Activated CD4-positive, CD25-positive, alpha-beta regulatory T cell treated with anti-CD3 and anti-CD28 coated beads, Interleukin-2, amount 50 U/mL, for 24 hours (primary cell): ENCODE measurements at regions not wholly inside any gene's neighbourhood (a gene's known extent, or its start where the extent isn't known, plus 50 kb on each side); places are given as distances from the start of the nearest gene placed in this dataset.
"Not testable (repeated sequence)": the region's sequence is repeated elsewhere in the genome, so short reads cannot be mapped to it uniquely, and the experiment has no call there.

Source experiments
- ATAC-seq, 2 donors: fragments of 150-1000 bp; cut with Tn5 transposase; one replicate each; pipeline ENCODE4 v1.10.0; 2021; ENCODE audit warnings: mild to moderate bottlenecking in 1 of 2, moderate library complexity in 1 of 2

DNA sequence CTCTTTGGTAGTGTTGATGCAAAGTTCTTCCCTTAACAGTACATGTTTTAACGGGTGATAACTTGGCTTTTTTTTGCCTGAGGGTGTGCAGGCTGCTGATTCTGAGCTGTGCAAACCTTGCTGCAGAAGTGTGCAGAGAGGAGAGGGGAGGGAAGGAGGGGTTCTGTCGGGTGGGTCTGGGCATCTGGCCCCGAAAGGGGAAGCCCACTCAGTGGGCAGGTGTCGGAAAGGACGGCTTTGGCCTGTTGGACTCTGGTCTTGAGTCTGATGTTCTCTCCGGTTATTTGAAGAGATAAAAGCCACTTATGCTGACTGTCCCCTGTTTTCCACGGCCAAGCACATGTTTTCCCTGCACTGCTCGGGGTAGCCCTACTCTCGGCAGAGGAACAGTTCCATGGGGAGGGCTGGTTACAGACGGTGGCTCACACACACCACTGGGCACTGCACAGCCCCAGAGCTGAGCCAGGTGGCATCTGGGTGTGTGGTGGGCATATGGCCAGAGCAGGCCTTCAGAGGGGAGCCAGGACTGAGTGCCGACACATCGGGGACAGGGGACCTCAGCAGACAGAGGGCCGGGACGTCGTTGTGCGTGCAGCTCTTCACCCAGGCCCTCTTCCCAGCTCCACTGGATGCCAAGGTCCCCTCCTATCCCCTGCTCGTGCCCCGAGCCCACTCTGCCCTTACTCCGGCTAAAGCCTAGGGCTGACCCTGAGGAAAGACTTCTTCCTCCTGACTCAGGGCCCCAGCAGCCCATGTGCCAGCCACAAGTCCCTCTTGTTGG, 93.2 kb downstream of the TEX29 start:
- ATAC-seq: no peak

DNA sequence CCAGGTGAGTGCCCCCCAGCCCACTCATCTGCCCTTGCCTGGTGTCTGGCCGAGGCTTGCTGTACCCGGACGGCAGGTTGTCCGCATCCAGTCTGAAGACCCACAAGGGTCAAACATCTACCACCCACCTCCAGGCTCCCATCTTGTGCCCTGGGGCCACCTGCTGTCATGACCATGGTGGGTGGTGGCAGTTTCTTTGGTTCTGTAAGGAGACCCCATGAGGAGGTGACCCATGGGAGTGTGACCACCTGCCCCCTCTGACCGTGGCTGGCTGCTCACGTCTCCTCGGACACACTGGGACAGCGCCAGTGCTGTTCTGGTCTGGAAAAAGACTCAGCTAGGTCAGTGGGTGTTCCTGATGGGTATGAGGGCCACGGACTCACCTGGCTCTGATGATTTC, 93.9 kb downstream of the TEX29 start:
- no peak for ATAC-seq

DNA sequence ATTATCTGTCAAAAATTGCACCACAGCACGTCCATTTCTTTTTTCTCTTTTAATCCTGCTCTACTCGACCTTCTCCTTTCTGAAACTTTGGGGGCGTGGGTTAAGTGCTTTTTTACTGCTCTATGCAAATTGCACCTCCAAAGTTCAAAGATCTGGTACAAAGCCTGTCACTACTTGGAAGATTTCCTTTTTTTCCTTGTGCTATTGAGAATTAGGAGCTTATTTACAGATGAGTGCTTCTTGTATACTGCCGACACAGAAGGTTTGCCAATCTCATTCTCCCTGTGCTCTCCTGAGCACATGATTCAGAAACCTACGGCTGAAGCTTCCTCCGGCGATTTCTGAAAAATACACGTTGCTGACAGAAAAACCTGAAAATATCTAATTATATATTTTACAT, 94.8 kb downstream of the TEX29 start:
- no peak for ATAC-seq

DNA sequence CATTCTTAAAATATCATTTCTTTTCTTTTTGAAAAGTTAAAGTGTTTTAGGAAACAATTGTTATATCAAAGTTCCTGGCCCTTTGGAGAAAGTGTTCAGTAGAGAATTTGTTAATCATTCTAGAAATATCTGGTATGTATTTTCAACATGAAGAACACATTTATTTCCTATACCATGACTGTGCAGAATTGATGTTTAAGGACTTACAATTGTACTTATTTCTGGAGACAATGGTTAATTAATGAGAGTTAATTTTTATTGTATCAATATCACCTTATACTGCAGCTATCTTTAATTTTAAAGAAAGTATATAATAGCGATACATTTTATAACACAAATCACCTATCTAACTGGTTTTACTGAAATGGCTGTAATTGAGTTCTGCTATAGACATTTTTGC, 95.3 kb downstream of the TEX29 start:
- ATAC-seq: no peak

DNA sequence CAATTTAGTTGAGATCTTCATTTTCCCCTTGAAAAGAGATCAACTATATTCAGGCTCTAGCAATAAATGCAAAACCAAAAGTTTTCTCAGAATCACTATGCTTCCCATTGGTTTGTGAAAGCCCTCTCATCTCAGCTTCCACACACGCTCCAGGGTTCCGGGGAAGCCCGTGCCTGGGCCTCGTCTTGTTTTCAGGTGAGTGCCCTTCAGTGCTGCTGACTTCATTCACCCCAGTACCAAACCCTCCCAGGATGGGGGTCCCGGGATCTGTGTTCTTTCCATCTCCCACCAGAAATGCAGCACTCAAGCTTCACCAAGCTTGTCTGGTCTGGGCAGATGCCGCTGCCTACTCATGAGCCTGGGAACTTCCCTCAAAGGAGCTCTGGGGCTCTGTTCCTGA, 97.7 kb downstream of the TEX29 start:
- ATAC-seq: no peak

- no peak for ATAC-seq
These were observed 99.9 kb downstream of the TEX29 start for GRCh38 chr13:111420113-111420876.

DNA sequence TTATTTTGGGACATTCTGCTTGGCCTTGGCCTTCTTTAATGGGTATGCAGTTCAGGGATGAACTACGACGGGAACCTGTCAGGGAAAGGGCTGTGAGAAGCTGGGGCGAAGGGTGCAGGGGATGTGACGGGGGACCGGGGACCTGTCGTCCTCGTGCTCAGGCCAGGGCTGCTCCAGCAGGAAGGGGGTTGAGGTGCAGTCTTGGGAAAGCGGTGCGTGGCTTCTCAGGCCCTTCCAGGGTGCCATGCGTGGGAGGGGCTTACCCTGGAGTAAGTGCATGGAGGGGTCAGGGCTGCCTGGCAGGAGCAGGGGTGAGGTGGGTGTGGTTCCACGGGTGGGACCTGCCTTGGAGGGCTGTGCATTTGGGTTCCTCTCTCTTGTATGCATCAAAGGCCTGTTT, 100.8 kb downstream of the TEX29 start:
- no peak for ATAC-seq

- ATAC-seq: no peak
These were observed 101.9 kb downstream of the TEX29 start for GRCh38 chr13:111422348-111422747.

- no peak for ATAC-seq
These were observed 102.8 kb downstream of the TEX29 start for GRCh38 chr13:111423168-111423785.

DNA sequence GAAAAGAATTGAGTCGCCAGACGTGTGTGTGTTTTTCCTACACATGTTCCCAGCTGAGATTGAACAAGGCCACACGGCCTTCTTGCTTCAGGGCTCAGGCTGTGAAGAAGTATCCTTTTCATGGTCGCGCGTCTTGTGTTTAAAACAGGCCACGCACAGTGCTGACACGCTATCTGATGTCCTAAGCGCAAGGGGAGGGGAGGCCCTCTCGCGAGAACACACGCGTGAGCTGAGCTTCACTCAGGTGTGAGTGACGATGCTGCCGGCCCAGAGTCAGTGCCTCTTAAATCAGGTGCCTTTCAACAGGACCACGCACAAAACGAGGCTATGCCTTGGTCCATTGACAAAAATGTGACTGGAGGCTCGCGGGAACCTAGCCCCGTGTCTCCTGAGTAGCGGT, 103.7 kb downstream of the TEX29 start:
- ATAC-seq: no peak

DNA sequence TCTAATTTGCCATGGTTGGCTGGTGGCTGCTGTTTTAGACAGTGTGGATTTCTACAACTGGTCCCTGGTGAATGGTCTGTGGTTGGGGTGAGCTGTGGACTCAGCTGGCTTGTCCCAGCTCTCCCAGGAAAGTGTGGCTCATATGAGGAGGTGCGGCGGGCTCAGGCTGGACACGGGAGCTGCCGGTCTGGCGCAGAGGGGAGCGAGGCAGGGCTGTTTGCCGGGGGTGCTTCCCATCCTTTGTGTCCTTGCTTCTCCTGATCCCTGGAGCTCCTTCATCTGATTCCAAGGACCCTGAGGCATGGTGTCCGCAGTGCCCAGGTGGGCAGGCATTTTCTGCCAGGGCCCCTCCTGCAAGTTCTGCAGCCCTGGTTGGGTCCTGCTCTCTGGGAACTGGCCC, 104.9 kb downstream of the TEX29 start:
- no peak for ATAC-seq

- no peak for ATAC-seq
These were observed 108.7 kb downstream of the TEX29 start for GRCh38 chr13:111429064-111429558.

DNA sequence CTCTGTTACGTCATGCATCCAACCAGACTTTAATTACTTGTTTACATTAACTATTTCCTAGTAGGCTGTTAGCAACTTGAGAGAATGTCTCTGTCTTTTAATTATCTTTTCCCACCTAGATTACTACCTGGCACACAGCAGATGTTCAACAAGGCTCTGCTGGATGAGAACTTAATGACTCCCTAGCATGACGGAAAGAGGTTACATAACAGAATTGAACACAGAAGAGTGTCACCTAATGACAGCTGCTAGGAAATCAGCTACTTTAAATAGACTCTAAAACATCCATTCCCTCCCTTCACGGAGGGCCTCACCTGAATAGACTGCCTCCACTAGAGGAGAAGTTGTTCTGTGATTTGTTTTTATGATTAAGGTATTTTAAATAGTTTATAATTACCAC, 110.8 kb downstream of the TEX29 start:
- ATAC-seq: no peak

DNA sequence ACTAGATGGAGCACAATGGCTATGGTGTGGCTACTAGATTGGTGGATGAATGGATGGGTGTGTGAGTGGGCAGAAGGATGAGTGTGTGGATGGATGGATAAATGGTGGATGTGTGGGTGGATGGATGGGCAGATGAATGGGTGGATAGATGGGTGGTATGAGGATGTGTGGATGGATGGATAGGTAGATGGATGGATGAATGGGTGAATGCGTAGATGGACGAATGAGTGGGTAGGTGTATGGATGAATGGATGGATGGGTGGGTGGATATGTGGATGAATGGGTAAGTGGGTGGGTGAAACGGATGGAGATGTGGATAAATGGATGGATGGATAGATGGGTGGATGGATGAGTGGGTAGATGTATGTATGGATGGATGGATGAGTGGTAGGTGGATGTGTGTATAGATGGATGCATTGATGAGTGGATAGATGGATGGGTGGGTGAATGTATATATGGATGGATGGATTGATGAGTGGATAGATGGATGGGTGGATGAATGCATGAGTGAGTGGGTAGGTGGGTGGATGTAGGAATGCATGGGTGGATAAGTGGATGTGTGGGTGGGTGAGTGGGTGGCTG, 114.2 kb downstream of the TEX29 start:
- no peak for ATAC-seq

- no peak for ATAC-seq
These were observed 116.0 kb downstream of the TEX29 start for GRCh38 chr13:111436446-111436845.

GRCh38 chr13:111437417-111437816, 117.0 kb downstream of the TEX29 start:
- ATAC-seq: no peak

GRCh38 chr13:111437856-111438547, 117.6 kb downstream of the TEX29 start:
- ATAC-seq: no peak

GRCh38 chr13:111440492-111440891, 120.0 kb downstream of the TEX29 start:
- not testable (repeated sequence) for ATAC-seq

- no peak for ATAC-seq
These were observed 123.5 kb downstream of the TEX29 start for GRCh38 chr13:111443981-111444380.

DNA sequence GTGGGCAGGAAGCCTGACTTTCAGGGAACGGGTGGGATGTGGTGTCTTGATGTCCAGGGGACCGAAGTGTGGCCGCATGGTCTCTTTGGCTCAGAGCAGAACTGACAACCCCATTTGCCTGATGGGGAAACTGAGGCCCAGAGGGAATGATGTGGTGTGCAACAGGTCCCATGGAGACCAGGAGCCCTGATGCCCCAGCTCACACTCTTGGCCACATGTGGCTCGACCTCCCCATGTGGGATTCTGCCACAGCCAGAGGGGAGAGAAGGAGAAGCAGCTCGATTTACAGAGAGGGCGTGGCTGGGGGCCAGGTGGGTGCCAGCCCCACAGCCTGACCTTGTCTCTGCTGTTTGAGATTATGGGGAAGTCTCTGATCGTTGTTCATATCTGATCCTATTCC, 128.1 kb downstream of the TEX29 start:
- ATAC-seq: no peak

GRCh38 chr13:111449041-111449440, 128.6 kb downstream of the TEX29 start:
- ATAC-seq: no peak

DNA sequence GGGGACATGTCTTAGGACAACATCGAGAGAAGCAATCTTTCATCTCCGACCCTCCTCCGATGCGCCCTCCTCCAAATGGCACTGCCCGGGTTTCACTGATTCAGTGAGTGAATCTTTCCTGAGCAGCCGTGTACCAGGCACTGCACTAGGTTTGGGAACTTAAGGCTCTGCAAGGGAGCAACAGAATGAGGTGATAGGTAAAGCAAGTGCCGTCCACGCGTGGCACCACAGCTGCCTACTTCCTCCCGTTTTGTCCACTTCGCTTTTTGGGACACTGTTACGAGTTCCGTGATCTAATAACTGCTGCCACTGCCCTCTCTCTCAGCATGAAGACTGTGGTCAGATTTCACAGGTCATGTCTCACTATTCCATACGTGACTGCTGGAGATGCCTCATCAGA, 131.0 kb downstream of the TEX29 start:
- no peak for ATAC-seq
